Activated naive CD4-positive, alpha-beta T cell treated with anti-CD3 and anti-CD28 coated beads for 36 hours (primary cell): ENCODE measurements at regions not wholly inside any gene's neighbourhood (a gene's known extent, or its start where the extent isn't known, plus 50 kb on each side); places are given as distances from the start of the nearest gene placed in this dataset.

Experiments used
- CTCF ChIA-PET: fragments of 350-600 bp; sonication (Branson Sonifier 250); formaldehyde crosslinking; loops from one replicate; lab custom pipeline; 2021; ENCODE audit warnings: antibody characterized with exemption; lab: Charles Lee
- DNase-seq: peaks from one replicate; pipeline ENCODE4 v3.0.0-alpha.2; 2020
- H3K27ac Mint-ChIP-seq: one replicate; pipeline ENCODE4 v1.8.0; 2021; ENCODE audit warnings: mild to moderate bottlenecking, mixed read lengths
- H3K27me3 Mint-ChIP-seq: one replicate; pipeline ENCODE4 v1.8.0; 2021; ENCODE audit warnings: low read depth, mixed read lengths
- H3K36me3 Mint-ChIP-seq: one replicate; pipeline ENCODE4 v1.8.0; 2021; ENCODE audit warnings: low read depth, mixed read lengths
- H3K4me1 Mint-ChIP-seq: one replicate; pipeline ENCODE4 v1.8.0; 2021; ENCODE audit warnings: low read depth, mixed read lengths
- H3K4me3 Mint-ChIP-seq: one replicate; pipeline ENCODE4 v1.8.0; 2021; ENCODE audit warnings: mild to moderate bottlenecking, moderate library complexity, mixed read lengths
- H3K9me3 Mint-ChIP-seq: one replicate; pipeline ENCODE4 v1.8.0; 2021; ENCODE audit warnings: mixed read lengths
- intact Hi-C: fragments of 100-400 bp; cut with micrococcal nuclease; formaldehyde crosslinking; loops from one replicate; pipeline ENCODE4 v1.15.1; 2023

- DNase-seq, result no peak
- CTCF ChIA-PET, result no interaction called here
- H3K4me1 Mint-ChIP-seq, result no peaks in the 10 kb centered on the region
- intact Hi-C loops, result no loop called here
- H3K27me3 Mint-ChIP-seq, result peaks cover 2% of the 10 kb centered on the region
- no peaks in the 10 kb centered on the region for H3K36me3 Mint-ChIP-seq
- H3K27ac Mint-ChIP-seq, result no peak overlapping the region
- H3K4me3 Mint-ChIP-seq, result no peak overlapping the region
- peaks cover 3% of the 10 kb centered on the region for H3K9me3 Mint-ChIP-seq
Measured at GRCh38 chr5:155068616-155069100, 55.1 kb downstream of the KIF4B start.

- peaks cover 2% of the 10 kb centered on the region for H3K27me3 Mint-ChIP-seq
- CTCF ChIA-PET, result no interaction called here
- H3K9me3 Mint-ChIP-seq, result peaks cover 3% of the 10 kb centered on the region
- no peaks in the 10 kb centered on the region for H3K36me3 Mint-ChIP-seq
- H3K27ac Mint-ChIP-seq, result no peak overlapping the region
- H3K4me3 Mint-ChIP-seq, result no peak overlapping the region
- intact Hi-C loops, result no loop called here
- no peaks in the 10 kb centered on the region for H3K4me1 Mint-ChIP-seq
- DNase-seq, result no peak
Measured at GRCh38 chr5:155069961-155070360, 56.4 kb downstream of the KIF4B start.

GRCh38 chr5:155070781-155071180 is 57.2 kb downstream of the KIF4B start:
- CTCF ChIA-PET, result no interaction called here
- no peaks in the 10 kb centered on the region for H3K36me3 Mint-ChIP-seq
- peaks cover 2% of the 10 kb centered on the region for H3K27me3 Mint-ChIP-seq
- no peak overlapping the region for H3K27ac Mint-ChIP-seq
- H3K4me1 Mint-ChIP-seq, result no peaks in the 10 kb centered on the region
- intact Hi-C loops, result no loop called here
- H3K9me3 Mint-ChIP-seq, result peaks cover 3% of the 10 kb centered on the region
- no peak overlapping the region for H3K4me3 Mint-ChIP-seq
- no peak for DNase-seq

GRCh38 chr5:155076379-155076778 is 62.8 kb downstream of the KIF4B start:
- intact Hi-C loops, result no loop called here
- no peaks in the 10 kb centered on the region for H3K4me1 Mint-ChIP-seq
- no peak overlapping the region for H3K4me3 Mint-ChIP-seq

GRCh38 chr5:155079698-155080097 is 66.1 kb downstream of the KIF4B start:
- H3K27ac Mint-ChIP-seq, result no peak overlapping the region
- intact Hi-C loops, result no loop called here
- H3K36me3 Mint-ChIP-seq, result no peaks in the 10 kb centered on the region
- DNase-seq, result no peak
- CTCF ChIA-PET, result no interaction called here
- H3K4me1 Mint-ChIP-seq, result no peaks in the 10 kb centered on the region
- no peak overlapping the region for H3K4me3 Mint-ChIP-seq
- H3K27me3 Mint-ChIP-seq, result peaks cover 6% of the 10 kb centered on the region
- no peaks in the 10 kb centered on the region for H3K9me3 Mint-ChIP-seq

More at GRCh38 chr5:155076379-155076778, 62.8 kb downstream of the KIF4B start:
- DNase-seq, result no peak
- Mint-ChIP-seq H3K27ac (no peak overlapping the region), H3K36me3 (no peaks in the 10 kb centered on the region), H3K27me3 (peaks cover 4% of the 10 kb centered on the region), H3K9me3 (peaks cover 3% of the 10 kb centered on the region)
- CTCF ChIA-PET, result no interaction called here

GRCh38 chr5:155080721-155081120 is 67.2 kb downstream of the KIF4B start:
- CTCF ChIA-PET, result no interaction called here
- no peak overlapping the region for H3K4me3 Mint-ChIP-seq
- H3K4me1 Mint-ChIP-seq, result no peaks in the 10 kb centered on the region
- intact Hi-C loops, result no loop called here
- peaks cover 6% of the 10 kb centered on the region for H3K27me3 Mint-ChIP-seq
- DNase-seq, result no peak
- no peaks in the 10 kb centered on the region for H3K9me3 Mint-ChIP-seq
- no peaks in the 10 kb centered on the region for H3K36me3 Mint-ChIP-seq
- H3K27ac Mint-ChIP-seq, result no peak overlapping the region

GRCh38 chr5:155081618-155082017 is 68.1 kb downstream of the KIF4B start:
- H3K4me3 Mint-ChIP-seq, result no peak overlapping the region
- peaks cover 6% of the 10 kb centered on the region for H3K27me3 Mint-ChIP-seq
- H3K9me3 Mint-ChIP-seq, result no peaks in the 10 kb centered on the region
- no peaks in the 10 kb centered on the region for H3K4me1 Mint-ChIP-seq
- no peak for DNase-seq
- H3K27ac Mint-ChIP-seq, result no peak overlapping the region
- H3K36me3 Mint-ChIP-seq, result no peaks in the 10 kb centered on the region
- intact Hi-C loops, result no loop called here
- CTCF ChIA-PET, result no interaction called here

- CTCF ChIA-PET, result no interaction called here
- DNase-seq, result no peak
- Mint-ChIP-seq H3K4me3 (no peak overlapping the region), H3K27me3 (peaks cover 8% of the 10 kb centered on the region), H3K9me3 (no peaks in the 10 kb centered on the region), H3K27ac (no peak overlapping the region), H3K4me1 (no peaks in the 10 kb centered on the region), H3K36me3 (no peaks in the 10 kb centered on the region)
- intact Hi-C loops, result no loop called here
Measured at GRCh38 chr5:155082401-155082800, 68.8 kb downstream of the KIF4B start.

GRCh38 chr5:155085282-155085989 is 71.9 kb downstream of the KIF4B start:
- intact Hi-C loops, result no loop called here
- no peaks in the 10 kb centered on the region for H3K4me1 Mint-ChIP-seq

GRCh38 chr5:155087036-155087435 is 73.5 kb downstream of the KIF4B start:
- Mint-ChIP-seq H3K36me3 (no peaks in the 10 kb centered on the region), H3K4me3 (no peak overlapping the region), H3K9me3 (no peaks in the 10 kb centered on the region), H3K27me3 (peaks cover 4% of the 10 kb centered on the region), H3K27ac (no peak overlapping the region), H3K4me1 (no peaks in the 10 kb centered on the region)
- DNase-seq, result no peak
- CTCF ChIA-PET, result no interaction called here
- intact Hi-C loops, result no loop called here

More at GRCh38 chr5:155085282-155085989, 71.9 kb downstream of the KIF4B start:
- Mint-ChIP-seq H3K4me3 (no peak overlapping the region), H3K9me3 (no peaks in the 10 kb centered on the region), H3K36me3 (no peaks in the 10 kb centered on the region), H3K27ac (no peak overlapping the region), H3K27me3 (peaks cover 7% of the 10 kb centered on the region)
- no peak for DNase-seq
- CTCF ChIA-PET, result interaction anchor here (0.8 kb wide), 1 partner anchor 57 kb away, joined by 3 read pairs; no protein-coding TSS in a partner anchor

- H3K27me3 Mint-ChIP-seq, result peaks cover 4% of the 10 kb centered on the region
- DNase-seq, result no peak
- H3K4me3 Mint-ChIP-seq, result no peak overlapping the region
- H3K27ac Mint-ChIP-seq, result no peak overlapping the region
- no peaks in the 10 kb centered on the region for H3K9me3 Mint-ChIP-seq
- CTCF ChIA-PET, result no interaction called here
- H3K4me1 Mint-ChIP-seq, result no peaks in the 10 kb centered on the region
- intact Hi-C loops, result no loop called here
- H3K36me3 Mint-ChIP-seq, result no peaks in the 10 kb centered on the region
Measured at GRCh38 chr5:155088811-155089210, 75.3 kb downstream of the KIF4B start.

GRCh38 chr5:155089643-155090042 is 76.1 kb downstream of the KIF4B start:
- CTCF ChIA-PET, result no interaction called here
- intact Hi-C loops, result no loop called here
- Mint-ChIP-seq H3K36me3 (no peaks in the 10 kb centered on the region), H3K9me3 (no peaks in the 10 kb centered on the region), H3K4me3 (no peak overlapping the region), H3K4me1 (no peaks in the 10 kb centered on the region), H3K27ac (no peak overlapping the region), H3K27me3 (peaks cover 6% of the 10 kb centered on the region)
- DNase-seq, result no peak

GRCh38 chr5:155091063-155091648 is 77.6 kb downstream of the KIF4B start:
- Mint-ChIP-seq H3K27me3 (peaks cover 11% of the 10 kb centered on the region), H3K4me1 (no peaks in the 10 kb centered on the region), H3K36me3 (no peaks in the 10 kb centered on the region), H3K27ac (no peak overlapping the region), H3K4me3 (no peak overlapping the region), H3K9me3 (no peaks in the 10 kb centered on the region)
- CTCF ChIA-PET, result interaction anchor here (0.9 to 1.2 kb wide), 2 partner anchors 49 to 90 kb away, joined by 3 read pairs; no protein-coding TSS in a partner anchor
- no peak for DNase-seq
- intact Hi-C loops, result no loop called here
